ENCODE measurements at regions not wholly inside any gene's neighbourhood (a gene's known extent, or its start where the extent isn't known, plus 50 kb on each side); places are given as distances from the start of the nearest gene placed in this dataset.
A peak's percentile ranks its signal among the peaks of the same experiment; 100 is the strongest.

DNA sequence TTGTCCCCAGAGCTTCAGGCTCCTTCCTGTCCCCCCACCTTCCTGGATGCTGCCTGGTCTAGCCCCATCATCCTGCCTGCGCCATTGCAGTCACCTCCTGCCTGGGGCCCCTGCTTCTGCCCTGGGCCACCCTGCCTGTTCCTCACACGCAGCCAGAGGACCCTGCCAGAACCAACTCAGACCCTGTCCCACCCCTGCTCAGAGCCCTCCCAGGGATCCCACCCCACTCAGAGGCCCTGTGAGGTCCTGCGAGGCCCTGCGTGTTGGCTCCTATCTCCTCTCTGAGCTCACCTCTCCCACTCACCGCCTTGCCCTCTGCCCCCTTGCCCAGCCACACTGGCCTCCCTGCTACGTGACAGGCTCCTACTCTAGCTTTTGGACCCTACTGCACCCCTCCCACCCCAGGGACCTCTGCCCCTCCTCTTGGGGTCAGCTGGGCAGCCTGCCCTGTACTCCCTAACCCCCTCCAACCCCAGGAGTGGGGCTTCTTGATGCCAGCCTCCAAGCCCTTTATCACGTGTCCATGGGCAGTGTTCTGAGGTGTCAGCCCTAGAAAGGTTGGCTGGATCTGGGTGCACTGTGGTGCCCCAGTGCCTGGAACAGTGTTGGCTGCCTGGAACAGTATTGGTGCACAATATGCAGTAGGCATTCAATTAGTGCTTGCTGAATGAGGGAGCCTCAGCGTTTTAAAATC, 68.3 kb downstream of the CEBPB start:
- no peak for DNase-seq (ENCODE audit: low read depth, low spot score)

DNA sequence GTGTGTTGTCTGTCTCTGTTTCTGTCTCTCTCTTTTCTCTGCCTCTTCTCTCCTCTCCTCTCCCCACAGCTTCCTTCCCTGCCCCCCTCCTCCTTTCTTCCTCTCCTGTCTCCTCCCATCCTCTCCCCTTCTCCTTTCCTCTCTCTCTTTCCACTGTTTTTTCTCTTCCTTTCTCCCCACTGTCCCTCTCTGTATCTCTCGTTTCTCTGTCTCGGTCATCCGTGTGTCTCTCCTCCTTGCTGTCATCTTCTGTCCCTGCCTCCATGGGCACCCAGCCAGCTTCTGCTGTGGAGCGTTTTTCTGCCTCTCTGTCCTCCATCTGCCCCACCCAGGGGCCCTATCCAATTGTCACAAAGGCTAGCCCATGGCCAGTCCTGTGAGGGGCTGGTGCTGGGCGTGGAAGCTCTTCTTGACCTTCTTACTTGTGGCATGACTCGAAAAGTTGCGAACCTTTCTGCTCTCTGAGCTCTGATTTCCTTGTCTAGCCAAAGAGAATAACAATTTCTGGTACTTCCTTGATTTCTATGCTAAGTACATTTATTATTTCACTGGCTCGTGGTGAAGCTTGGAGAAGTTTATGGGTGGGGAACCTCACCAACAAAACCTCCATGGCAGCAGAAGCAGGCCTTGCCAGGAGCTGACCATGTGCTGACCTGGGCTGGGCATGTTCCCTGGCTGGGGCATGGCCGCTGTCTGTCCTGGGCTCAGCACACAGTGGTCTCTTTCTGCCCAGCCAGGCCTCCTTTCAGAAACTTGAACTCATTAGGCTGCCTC, 69.3 kb downstream of the CEBPB start:
- no peak for DNase-seq (ENCODE audit: low read depth, low spot score)

DNA sequence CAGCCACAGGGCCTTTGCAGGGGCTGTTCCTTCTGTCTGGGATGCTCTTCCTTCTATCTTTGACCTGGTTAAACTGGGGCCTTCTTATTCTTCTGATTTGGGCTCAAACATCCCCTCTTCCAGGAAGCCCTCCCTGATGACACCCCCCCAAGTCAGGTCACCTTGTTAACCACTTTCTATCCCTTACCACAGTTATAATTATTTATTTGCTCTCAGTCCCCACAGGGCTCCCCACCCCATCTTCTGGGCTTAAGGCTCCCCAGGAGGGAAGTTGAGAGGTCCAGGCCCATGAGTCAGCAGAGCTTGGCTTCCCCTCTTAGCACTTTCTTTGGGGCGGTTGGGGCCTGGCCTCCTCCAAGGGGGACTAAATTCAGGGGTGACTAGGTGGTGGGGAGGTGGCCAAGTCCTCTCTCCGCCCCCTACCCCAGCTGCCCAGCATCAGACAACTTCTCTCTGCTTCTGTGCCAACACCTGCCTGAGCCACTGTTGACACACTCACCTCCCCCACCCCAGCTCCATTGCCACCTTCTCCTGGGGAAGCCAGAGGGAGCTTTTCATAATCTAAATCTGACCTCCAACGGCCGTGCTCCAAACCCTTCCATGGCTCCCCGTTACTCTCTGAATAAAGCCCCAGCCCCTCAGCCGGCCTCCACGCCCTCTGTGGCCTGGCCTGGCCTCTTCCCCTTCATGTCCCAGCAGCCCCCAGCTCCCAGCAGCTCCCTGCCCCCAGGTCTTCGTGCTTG, 70.0 kb downstream of the CEBPB start:
- DNase-seq (ENCODE audit: low read depth, low spot score) = no peak

DNA sequence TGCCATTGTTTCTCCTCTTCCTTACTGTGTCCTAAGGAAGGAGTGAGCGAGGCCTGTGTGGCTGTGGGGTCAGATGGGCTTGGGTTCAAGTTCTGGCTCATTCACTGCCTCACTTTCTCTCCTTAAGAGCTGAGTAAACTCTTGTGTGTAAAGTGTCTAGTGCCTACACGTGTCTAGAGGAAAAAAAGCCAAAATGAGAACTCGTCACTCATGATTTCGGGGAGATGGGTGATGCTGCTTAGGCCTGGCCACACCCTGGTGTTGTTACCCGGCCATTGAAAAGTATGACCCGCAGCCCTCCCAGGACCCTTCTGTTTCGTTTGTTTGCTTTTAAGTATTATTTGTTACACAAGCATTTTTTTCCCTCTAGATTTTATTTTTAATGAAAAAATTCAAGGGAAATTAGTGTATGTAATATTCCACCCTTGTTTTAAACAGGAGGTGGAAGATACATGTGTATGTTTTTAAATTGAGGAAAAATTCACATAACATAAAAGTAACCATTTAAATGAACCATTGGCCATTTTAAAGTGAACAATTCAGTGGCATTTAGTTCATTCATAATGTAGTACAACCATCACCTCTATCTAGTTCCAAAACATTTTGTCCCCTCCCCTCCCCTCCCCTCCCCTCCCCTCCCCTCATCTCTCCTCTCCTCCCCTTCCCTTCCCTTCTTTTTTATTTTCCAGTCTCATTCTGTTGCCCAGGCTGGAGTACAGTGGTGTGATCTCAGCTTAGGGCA, 71.0 kb downstream of the CEBPB start:
- DNase-seq (ENCODE audit: low read depth, low spot score) = no peak

DNA sequence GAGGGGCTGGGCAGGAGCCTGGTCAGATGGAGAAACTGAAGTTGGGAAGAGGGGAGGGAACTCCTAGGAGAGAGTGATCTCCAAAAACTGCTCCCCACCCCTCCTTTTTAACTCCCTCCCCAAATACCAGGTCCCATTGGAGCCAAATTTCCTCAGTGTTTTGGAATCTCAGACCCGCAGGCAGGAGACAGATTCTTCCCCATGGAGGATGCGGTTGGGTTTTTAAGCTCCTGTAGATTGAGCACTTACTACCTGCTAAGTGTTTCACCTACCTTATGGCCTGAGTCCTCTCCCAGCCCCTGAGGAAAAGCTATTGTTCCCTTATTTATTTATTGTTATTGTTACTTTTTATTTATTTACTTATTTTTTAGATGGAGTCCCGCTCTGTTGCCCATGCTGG, 73.2 kb downstream of the CEBPB start:
- DNase-seq (ENCODE audit: low read depth, low spot score) = no peak

DNA sequence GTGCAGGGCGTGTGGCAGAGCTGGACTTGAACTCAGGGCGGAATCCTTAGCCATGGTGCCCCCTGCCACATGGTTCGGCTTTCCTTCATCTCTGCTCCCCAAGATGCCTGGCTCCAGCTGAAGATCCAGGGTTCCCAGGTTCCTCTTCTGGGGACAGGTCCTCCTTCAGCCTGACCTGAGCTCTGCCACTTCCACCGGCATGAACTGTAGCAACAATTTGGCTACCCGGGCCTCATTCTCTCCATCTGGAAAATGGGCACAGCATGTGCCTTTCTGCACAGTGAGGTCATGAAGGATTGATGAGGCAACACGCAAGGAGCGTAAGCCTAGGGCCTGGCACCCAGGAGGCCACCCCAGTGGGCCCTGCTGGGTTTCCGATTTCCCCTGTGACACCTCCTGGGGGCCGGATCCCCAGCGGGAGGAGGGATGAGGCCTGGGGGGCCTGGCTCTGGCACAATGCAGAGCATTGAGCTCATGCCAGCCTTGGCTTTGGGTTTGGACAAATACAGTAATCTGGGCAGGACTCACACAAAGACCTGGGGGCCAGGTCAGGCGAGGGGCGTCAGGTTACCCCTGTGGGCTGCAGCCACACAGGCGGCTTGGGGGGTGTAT, 74.0 kb downstream of the CEBPB start:
- DNase-seq (ENCODE audit: low read depth, low spot score) = no peak

DNA sequence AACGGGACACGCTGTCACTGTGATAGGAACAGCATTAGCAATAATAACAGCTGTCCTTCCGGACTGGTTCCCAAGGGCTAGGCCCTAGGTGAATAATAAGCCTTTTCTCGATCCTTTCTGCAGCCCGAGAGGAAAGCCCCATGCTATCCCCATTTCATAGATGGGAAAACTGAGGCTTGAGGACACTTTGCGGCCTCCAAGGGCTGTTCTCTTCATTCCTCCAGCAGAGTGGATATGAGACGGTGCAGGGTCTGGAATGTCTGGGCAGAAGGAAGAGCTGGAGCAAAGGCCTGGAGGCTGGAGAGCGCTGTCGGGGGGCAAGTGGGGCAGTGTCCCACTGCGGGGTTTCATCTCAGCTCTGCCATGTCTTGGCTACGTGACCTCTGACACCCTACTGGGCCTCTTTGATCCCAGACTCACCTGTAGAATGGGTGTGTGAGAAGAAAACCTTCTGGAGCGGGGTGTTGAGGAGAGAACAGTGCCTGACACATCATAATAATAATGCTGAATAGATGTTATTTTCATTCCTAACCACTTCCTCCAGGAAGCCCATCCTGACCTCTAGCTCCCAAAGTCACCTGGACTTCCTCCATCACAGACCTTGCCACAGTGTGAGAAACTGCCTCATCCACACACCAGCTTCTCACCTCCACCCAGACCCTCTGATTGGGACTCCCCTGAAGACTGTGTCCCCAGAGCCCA, 74.8 kb downstream of the CEBPB start:
- no peak for DNase-seq (ENCODE audit: low read depth, low spot score)

DNA sequence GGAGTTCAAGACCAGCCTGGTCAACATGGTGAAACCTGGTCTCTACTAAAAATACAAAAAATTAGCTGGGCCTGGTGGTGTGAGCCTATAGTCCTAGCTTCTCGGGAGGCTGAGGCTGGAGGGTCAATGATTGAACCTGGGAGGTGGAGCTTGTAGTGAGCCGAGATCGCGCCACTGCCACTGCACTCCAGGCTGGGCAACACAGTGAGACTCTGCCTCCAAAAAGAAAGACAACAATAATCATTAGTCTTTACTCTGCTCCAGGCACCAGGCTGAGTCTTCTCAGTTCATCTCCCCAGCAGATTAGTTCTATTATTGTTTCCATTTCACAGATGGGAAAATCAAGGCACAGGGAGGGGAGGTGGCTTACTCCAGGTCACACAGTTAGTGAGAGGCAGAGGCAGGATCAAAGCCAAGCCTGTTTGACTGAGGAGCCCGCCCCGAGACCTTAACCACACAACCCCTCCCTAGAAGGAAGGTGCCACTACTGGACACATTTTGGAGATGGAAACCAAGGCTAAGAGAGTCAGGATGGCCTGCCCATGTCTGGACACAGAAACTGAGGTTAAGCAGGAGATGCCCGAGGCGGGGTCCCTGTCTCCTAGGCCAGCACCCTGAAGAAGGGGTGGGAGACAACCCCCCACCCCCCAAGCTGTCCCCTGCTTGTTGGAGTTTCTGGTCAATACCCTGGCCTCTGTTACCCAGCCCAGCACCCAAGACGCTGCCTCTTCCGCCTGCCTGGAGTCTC, 75.8 kb downstream of the CEBPB start:
- no peak for DNase-seq (ENCODE audit: low read depth, low spot score)

DNA sequence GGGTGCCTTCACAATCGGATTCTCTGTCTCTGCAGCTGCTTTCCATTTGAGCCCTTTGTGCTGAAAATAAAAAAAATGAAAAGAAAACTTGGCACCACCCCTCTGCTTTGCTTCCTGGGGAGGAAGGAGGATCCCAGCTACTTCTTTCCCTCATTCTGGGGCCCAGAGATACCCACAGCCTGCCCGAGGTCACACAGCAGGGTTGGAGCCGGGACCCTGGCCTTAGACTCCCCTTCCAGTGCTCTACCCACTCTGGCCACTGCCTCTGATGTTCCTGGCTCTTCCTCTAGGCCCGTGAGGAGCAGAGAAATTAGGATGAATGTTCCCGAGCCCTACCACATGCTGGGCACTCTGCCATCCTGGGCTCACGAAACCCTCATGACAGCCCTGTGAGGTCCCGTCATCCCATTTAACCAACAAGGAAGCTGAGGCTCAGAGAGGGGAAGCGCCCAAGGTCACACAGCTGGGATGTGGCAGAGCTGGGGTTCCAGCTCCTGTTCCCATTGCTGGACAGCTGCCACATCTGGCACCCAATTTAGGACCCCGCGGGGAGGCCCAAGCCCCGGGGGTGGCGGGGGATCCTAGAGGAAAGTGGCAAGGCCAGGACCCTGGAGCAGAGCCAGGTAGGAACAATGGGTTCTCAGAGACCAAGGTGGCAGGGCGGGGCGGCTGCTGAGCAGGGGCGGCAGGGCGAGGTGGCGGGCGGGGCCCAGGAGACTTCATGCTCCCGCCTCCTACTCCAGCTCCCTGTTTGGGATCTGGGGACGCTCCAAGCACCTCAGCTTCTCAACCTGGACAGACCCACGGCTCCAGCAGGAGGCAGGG, 76.6 kb downstream of the CEBPB start:
- DNase-seq (ENCODE audit: low read depth, low spot score) = peak; percentile 66

DNA sequence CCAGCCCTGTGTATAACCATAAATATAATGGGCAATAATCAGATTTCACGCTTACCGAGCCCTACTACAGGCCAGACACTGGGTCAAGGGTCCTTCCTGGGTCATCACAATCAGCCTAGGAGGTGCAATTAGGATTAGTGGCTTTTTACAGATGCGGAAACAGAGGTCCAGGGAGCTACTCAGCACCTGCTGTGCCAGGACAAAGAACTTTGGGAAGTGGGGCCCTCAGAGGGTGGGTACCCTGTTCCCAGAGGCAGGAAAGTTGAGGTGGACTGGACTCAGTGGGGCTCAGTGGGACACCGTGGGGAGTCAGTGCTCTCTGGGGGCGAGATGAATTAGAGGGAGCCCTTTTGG, 77.2 kb downstream of the CEBPB start:
- DNase-seq (ENCODE audit: low read depth, low spot score) = no peak

DNA sequence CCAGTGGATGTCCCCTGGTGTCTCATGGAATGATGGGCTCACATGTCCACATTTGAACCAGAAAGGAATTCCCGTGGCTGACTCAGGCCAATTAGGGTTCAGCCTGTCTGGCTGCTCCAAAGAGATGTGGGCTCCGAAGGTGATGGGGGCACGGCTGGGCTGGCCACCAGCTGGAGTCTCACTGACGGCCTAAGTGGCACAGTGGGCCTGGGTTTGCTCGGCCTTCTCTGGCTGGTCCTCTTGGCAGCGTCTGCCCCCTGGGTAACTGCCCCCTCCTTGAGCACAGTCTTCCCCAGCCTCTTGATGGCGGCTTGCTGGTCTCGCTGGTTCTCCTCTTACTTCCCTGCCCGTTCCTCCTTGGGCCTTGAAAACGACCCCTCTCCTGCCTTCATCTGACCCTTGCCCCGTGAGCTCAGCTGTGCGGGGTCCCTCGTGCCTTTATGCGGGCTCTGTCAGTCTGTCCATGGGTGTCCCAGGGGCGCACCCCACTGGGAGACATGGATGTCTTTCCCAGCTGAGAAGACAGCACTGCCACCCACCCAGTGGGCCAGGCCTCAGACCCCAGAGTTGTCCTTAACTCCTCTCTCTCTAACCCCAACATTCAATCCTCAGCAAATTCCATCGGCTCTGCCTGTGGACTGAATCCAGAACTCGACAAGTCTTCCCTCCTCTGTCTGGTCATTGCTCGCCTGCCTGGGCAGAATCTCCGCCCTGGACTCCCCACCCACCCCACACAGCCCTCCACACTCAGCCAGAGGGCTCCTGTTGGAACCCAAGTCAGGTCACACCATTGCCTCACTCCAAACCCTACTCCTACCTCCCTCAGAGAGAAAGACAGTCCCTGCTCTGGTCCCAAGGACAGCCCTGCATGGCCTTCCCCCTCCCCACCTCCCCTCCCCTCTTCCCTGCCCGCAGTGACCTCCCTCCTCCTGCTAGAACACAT, 78.7 kb downstream of the CEBPB start:
- no peak for DNase-seq (ENCODE audit: low read depth, low spot score)

DNA sequence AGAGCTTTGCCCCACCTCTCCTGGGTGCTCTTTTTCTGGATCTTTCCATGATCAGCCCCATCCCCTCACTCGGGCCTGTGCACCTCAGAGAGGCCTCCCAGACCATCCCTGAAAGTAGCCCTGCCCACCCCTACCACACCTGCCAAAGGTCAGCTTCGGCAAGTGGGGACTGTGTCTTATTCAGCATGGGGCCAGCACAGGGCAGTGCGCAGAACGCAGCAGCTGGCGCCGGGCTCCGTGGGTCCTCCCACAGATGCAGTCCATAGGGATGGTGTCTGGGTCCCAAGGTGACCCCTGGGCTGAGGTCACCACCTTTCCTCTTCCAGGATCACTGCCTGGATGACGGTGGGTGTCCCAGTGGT, 79.4 kb downstream of the CEBPB start:
- DNase-seq (ENCODE audit: low read depth, low spot score) = no peak

DNA sequence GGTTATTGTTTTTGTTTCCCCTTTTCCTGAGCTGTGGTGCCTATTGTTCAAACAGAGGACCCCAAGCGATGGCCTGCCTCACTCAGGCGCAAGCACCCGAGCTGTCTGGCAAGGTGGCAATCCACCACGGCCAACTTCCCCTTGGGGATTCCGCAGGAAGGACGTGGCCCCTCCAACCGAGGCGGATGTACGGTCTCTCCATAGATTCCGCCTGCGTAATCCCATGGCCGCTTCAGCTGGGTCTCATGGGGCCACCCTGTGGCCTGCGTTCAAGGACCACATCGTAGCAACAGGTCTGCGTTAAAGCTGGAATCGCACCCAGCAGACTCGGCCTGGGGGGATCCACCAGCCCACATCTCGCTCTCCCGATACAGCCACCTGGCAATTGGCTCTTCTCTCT, 79.9 kb downstream of the CEBPB start:
- no peak for DNase-seq (ENCODE audit: low read depth, low spot score)

DNA sequence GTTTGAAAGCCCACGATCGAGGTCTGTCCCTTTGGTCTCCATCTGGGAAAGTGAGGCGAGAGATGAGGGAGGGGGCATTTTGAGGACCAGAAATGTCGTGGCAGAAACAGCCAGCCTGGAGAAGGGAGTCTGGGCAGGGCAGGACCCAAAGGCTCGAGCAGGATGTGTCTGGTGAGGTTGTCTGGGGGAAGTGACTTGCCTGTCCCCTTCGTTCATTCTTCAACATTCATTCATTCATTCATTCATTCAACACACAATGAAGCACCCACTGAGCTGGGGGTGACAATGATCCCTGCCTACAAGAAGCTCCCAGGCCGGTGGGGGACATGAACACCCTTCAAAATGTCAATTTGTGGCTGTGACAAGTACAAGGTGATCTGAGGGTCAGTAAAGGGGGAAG, 80.5 kb downstream of the CEBPB start:
- DNase-seq (ENCODE audit: low read depth, low spot score) = no peak

DNA sequence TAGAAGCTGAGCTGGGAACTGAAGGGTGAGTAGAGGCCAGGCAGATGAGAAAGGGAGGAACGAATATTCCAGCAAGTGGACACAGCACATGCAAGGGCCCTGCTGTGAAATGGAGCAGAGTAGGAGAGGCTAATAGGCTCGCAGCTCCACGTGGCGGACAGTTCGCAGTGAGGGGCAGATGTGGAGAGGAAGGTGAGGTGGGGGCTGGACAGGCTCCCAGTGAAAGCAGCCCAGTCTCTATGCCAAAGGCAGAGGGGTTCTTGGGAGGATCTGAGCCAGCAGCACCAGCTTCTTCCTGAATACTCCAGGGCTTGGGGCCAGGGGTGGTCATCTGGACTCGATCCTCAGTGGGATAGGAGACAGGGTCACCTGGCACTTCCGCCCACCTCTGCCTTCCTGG, 81.0 kb downstream of the CEBPB start:
- DNase-seq (ENCODE audit: low read depth, low spot score) = no peak

DNA sequence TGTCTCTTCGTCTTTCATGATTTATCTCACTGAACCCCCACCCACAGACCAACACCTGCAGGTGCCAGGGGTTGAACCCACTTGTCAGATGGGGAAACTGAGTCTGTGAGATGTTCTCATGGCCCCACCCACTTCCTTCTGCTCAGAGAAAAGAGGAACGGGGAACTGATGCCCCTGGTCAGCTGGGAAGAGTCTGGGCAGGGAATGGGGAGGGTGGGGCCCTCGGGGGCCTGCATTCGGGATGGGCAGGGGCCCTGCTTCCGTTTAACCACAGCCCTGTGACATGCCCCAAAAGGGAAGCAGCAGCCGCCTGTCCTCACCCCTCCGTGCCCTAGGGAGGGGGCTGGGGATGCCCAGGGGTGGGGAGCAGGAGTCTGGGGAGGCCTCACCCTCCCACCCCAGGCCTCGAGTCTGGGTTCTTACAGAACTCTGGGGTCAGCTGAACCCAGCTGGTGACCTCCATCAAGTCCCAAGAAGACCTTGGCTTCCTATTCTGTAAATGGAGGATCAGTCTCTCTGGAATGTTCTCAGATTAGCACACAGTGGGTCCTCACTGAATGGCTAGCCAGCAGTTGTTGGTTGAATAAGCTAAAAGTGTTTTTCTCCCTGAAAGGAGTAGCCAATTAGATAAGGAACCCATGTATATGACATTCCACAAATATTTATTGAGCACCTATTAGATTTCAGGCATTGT, 81.5 kb downstream of the CEBPB start:
- DNase-seq (ENCODE audit: low read depth, low spot score) = no peak

DNA sequence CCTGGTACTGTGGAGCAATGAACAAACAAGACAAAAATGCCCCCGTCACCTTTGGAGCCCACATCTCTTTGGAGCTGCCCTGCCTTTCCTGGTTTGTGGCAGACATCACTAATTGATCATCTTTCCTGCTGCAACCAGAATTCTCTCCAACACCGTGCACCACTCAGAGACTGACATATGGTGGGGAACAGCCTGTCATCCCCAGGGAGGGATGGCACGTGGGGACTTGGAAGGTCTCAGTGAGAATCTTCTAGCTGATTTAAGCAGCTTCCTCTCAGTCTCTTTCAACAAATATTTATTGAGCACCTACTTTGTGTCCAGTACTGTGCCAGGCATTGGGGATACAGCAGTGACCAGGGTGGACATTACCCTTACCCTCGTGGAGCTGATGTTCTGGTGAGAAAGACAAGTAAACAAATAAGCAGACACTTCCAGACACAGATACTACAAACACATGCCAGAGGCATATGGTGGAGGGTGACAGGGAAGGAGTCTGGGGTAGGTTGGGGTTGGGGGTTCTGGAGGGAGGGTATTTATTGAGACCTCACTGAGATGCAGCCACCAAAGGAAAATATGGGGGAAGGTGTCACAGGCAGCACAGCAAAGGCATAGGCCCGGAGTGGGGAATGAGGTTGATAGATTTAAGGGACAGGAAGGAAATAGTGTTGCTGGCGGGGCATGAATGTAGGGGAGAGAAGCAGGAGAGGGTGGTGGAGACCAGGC, 82.3 kb downstream of the CEBPB start:
- DNase-seq (ENCODE audit: low read depth, low spot score) = no peak

Measured in astrocyte of the hippocampus (primary cell).